CD4-positive, alpha-beta T cell treated with Interleukin-21 for 1 hour (primary cell): ENCODE measurements at regions not wholly inside any gene's neighbourhood (a gene's known extent, or its start where the extent isn't known, plus 50 kb on each side); places are given as distances from the start of the nearest gene placed in this dataset.
"Not testable (repeated sequence)": the region's sequence is repeated elsewhere in the genome, so short reads cannot be mapped to it uniquely, and the experiment has no call there.

Experiments
- DNase-seq: peaks from one replicate; pipeline ENCODE4 v3.0.0-alpha.2; 2020

GRCh38 chr4:117135634-117136354 is 50.4 kb upstream of the TRAM1L1 start:
- DNase-seq, result no peak

GRCh38 chr4:117137145-117137544 is 51.8 kb upstream of the TRAM1L1 start:
- no peak for DNase-seq

GRCh38 chr4:117138732-117139131 is 53.4 kb upstream of the TRAM1L1 start:
- DNase-seq, result not testable (repeated sequence)

- DNase-seq, result no peak
Measured at GRCh38 chr4:117154251-117154650, 68.9 kb upstream of the TRAM1L1 start.

- DNase-seq, result no peak
Measured at GRCh38 chr4:117156806-117157205, 71.4 kb upstream of the TRAM1L1 start.

GRCh38 chr4:117157360-117157759 is 72.0 kb upstream of the TRAM1L1 start:
- no peak for DNase-seq

- DNase-seq, result no peak
Measured at GRCh38 chr4:117162976-117163375, 77.6 kb upstream of the TRAM1L1 start.

GRCh38 chr4:117164338-117164737 is 79.0 kb upstream of the TRAM1L1 start:
- DNase-seq, result no peak

- DNase-seq, result not testable (repeated sequence)
Measured at GRCh38 chr4:117175369-117175768, 90.0 kb upstream of the TRAM1L1 start.

GRCh38 chr4:117203231-117203630 is 117.9 kb upstream of the TRAM1L1 start:
- DNase-seq, result no peak

- DNase-seq, result no peak
Measured at GRCh38 chr4:117210551-117210950, 125.2 kb upstream of the TRAM1L1 start.

- no peak for DNase-seq
Measured at GRCh38 chr4:117224256-117224655, 138.9 kb upstream of the TRAM1L1 start.

- DNase-seq, result no peak
Measured at GRCh38 chr4:117225471-117225870, 140.1 kb upstream of the TRAM1L1 start.

GRCh38 chr4:117227925-117228324 is 142.5 kb upstream of the TRAM1L1 start:
- no peak for DNase-seq

GRCh38 chr4:117239434-117239833 is 154.1 kb upstream of the TRAM1L1 start:
- DNase-seq, result no peak

- DNase-seq, result no peak
Measured at GRCh38 chr4:117249333-117249732, 164.0 kb upstream of the TRAM1L1 start.

GRCh38 chr4:117264072-117264471 is 178.7 kb upstream of the TRAM1L1 start:
- no peak for DNase-seq

GRCh38 chr4:117267317-117267716 is 181.9 kb upstream of the TRAM1L1 start:
- no peak for DNase-seq

- DNase-seq, result no peak
Measured at GRCh38 chr4:117284736-117285135, 199.4 kb upstream of the TRAM1L1 start.

- DNase-seq, result no peak
Measured at GRCh38 chr4:117293784-117294183, 208.4 kb upstream of the TRAM1L1 start.

- no peak for DNase-seq
Measured at GRCh38 chr4:117302226-117302625, 216.8 kb upstream of the TRAM1L1 start.

- DNase-seq, result no peak
Measured at GRCh38 chr4:117311215-117311614, 225.8 kb upstream of the TRAM1L1 start.

- no peak for DNase-seq
Measured at GRCh38 chr4:117311989-117312388, 226.6 kb upstream of the TRAM1L1 start.

GRCh38 chr4:117324851-117325491 is 239.6 kb upstream of the TRAM1L1 start:
- no peak for DNase-seq

GRCh38 chr4:117326091-117326490 is 240.7 kb upstream of the TRAM1L1 start:
- DNase-seq, result no peak
